ENCODE measurements at regions not wholly inside any gene's neighbourhood (a gene's known extent, or its start where the extent isn't known, plus 50 kb on each side); places are given as distances from the start of the nearest gene placed in this dataset.
A peak's percentile ranks its signal among the peaks of the same experiment; 100 is the strongest.

DNA sequence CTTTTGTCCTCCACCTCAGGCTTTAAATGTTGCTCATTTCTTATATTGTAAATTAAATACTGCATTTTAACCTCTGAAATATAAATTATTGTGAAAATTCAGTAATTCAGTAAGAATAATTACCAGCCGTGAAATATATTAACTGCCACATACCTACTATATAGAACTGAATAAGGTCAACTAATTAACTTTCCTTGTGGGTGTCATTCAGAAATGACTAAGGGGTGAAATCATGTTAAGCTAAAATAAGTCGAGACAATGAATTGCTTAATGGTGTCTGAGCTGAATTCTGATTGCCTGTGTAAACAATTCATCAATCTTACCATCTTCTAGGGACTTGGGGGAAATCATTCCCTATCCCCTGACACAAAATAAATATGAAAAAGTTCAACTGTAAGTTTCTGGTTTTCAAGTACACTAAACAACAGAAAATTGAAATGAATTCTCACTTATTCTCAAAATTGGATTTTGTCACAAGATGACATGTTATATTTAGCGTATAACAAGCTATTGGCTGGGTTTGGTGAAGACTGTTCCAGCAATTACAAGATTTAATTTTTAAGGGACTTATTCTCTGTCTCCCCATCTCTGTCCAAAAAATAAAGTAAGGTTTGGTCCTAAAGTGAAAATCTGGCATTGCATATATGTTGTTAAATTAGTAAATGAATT, 255.1 kb downstream of the METTL4 start:
- no peak for DNase-seq (ENCODE audit: low spot score)

DNA sequence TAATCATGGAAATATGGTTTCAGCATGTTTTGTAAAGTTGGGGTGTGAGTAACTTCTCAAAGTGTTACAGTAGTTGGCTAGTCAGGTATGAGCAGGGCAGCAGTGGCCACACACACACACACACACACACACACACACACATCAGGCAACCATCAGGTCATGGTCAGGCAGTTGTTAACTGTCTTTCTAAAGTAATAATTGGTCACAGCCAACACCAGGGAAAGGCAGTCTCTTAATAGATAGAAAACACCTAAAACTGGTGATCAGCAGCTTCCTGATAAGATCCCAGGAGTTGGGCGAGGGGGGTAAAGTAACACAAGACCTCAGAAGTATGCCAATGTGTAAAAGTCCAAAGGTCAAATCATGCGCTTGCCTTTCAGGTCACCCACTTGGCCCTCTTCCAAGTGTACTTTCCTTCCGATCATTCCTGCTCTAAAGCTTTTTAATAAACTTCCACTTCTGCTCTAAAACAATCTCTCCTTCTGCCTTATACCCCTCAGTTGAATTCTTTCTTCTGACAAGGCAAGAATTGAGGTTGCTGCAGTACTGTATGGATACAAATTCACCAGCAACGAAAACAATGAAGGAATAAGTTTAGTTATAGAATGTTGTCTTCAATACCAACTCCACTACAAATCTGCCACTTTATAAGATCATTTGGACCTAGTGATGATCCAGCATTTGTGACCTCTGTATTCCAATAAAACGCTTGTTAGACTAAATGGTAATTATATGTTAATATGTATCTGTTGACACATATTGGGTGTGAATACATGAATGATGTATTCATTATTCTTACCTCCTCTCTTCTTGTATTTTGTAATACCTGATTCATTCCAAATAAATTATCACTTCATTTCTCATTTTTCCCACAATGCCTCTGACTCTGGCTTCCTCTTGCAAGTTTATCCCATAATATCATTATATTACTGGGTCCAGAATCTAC, 254.3 kb downstream of the METTL4 start:
- DNase-seq (ENCODE audit: low spot score), result peak; percentile 24

DNA sequence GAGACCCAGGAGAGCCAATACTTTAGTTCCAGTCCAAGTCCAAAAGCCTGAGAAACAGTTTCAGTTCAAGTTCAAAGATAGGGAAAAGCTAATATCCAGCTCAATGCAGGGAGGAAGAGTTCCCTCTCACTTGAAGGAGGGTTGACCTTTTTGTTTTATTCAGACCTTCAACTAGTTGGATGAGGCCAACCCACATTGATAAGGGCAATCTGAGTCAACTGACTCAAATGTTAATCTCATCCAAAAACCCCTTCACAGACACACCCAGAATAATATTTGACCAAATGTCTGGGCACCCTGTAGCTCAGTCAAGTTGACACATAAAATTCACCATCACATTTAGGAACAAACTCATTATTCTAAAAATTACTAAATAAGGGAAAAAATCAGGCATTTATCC, 246.8 kb downstream of the METTL4 start:
- no peak for DNase-seq (ENCODE audit: low spot score)

- no peak for DNase-seq (ENCODE audit: low spot score)
Measured at GRCh38 chr18:2325308-2325849, 245.9 kb downstream of the METTL4 start.

DNA sequence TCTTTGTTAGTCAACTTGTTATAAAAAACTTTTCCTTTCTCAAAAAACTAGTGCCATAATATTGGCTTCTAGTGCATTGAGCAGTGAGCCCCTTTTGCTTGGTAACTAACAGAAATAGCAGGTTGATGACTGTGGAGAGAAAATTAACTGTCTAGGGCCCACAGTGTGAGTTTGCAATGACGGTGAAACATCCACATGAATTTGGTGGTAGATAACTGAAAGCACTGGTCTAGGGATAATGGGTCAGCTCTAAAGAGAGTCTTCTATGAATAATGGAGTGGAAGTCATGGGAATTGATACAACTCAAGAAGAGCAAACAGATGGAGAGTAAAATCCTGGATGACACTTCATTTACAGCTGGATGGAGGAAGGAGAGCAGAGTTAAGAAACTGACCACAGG, 245.4 kb downstream of the METTL4 start:
- no peak for DNase-seq (ENCODE audit: low spot score)

- DNase-seq (ENCODE audit: low spot score), result no peak
Measured at GRCh38 chr18:2326999-2327398, 244.3 kb downstream of the METTL4 start.

GRCh38 chr18:2330764-2331163, 240.5 kb downstream of the METTL4 start:
- no peak for DNase-seq (ENCODE audit: low spot score)

DNA sequence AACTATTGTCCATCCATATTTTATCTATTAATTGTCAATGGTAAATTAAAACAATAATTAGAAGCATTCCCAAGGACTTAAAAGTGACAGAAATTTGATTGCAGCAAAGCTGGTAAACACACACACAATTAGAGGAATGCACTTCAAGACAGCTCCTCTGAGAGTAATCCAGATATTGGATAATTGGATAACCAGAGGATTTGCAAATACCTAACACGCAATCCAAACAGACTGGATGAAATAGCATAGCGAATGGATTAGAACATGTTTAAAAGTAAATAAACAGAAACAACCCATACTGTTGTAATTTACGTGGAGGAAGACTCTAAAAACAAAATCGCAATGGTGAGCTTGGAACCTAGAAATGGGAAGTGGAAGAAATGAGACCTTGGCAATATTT, 239.8 kb downstream of the METTL4 start:
- DNase-seq (ENCODE audit: low spot score), result no peak

DNA sequence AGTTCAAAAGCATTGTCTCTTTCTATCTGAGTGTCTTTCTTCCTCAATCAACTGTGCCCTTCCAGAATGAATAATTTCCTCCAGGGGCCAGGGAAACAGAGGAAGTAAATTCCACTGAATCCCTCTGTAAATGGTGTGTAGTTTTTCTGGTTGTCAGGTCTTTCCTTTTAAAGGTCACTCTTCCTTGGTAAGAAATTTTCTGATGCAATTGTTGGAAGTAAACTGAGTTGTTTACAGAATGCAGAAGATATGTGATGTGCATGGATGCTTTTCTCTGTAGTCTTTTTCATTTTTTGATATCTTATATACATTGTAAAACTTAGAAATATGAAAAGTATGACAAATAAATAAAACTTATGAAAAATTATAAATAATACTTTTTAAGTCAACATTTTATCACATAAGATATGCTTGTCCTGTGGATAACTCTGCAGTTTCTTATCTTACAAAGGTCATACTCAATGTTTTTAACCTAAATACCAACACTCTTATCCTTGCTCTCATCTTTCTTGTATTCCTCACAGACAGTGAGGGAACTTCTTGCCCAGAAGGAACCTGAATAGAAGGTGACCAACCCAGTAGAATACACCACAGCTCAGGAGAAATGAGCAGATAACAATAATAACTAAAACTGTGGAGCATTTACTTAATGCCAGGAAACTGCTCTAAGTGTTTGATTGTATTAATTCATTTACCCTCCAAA, 234.5 kb downstream of the METTL4 start:
- no peak for DNase-seq (ENCODE audit: low spot score)

DNA sequence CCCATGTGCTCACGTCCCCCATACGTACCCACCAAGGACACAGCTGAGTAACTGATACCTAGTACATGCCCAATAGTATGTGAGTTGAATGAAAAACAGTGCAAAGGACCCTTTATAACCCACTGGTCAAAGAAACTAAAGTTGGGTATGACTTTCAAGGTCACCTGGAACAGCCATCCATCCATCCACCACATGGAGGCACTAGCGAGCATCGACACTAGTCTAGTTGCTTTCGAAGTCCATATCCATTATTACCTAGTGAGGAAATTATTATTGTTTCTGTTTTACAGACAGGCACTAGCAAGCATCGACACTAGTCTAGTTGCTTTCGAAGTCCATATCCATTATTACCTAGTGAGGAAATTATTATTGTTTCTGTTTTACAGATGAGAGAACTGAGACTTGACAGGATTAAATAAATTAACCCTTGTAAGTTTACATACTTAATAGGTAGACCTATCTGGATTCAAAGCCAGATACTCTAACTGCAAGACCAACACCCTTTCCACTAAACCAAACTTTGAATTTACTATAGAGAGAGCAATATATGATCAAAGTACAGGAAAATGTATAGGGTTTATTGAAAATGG, 233.7 kb downstream of the METTL4 start:
- DNase-seq (ENCODE audit: low spot score), result no peak

GRCh38 chr18:2338601-2339000, 232.7 kb downstream of the METTL4 start:
- DNase-seq (ENCODE audit: low spot score), result no peak

- DNase-seq (ENCODE audit: low spot score), result no peak
Measured at GRCh38 chr18:2340335-2340734, 231.0 kb downstream of the METTL4 start.

GRCh38 chr18:2348003-2348402, 223.3 kb downstream of the METTL4 start:
- DNase-seq (ENCODE audit: low spot score), result no peak

DNA sequence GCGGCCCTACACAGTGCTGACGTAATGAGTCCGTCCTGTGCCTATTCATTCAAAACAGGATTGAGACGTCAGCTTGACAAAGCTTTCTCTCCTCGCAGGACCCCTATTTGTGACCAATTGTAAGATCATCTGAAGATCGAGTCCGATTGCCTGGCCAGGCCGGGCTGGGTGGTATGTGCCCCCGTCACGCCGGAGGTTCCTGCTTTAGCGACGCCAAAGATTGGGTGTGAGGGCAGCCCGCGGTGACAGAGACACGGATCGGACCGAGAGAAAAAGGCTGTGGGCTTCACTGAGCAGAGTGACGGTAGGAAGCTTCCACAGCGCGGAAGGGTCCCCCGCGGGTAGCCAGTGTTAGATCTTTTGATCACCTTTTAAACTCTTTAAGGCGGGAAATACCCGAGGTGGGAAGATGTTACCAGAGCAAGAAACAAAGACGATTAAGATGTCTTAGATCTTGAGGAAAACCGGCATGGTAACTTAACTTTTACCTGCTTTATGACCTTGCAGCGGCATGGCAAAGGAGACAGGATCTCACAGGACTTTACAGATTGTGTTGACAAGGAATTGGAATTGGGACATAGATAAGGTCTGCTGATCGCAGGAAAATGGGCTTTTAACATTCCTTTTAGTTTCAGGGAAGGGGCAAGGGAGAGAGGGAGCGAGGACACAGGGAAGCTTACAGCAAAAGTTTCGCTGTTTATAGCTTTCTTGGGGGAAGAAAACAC, 220.0 kb downstream of the METTL4 start:
- no peak for DNase-seq (ENCODE audit: low spot score)

GRCh38 chr18:2354292-2354691, 217.0 kb downstream of the METTL4 start:
- DNase-seq (ENCODE audit: low spot score), result no peak

DNA sequence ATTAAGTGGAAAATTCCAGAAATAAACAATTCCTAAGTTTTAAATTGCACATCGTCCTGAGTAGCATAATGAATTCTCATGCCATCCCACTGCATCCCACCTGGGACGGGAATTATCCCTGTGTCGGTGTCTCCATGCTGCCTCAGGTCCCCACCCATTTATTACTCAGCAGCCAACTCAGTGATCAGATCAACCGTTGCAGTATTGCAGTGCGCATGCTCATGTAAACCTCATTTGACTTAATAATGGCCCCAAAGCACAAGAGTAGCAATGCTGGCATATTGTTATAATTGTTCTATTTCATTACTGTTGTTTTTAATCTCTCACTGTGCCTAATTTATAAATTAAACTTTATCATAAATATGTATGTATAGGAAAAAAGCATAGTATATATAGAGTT, 214.4 kb downstream of the METTL4 start:
- DNase-seq (ENCODE audit: low spot score), result no peak

GRCh38 chr18:2360861-2361260, 210.4 kb downstream of the METTL4 start:
- DNase-seq (ENCODE audit: low spot score), result no peak

GRCh38 chr18:2368102-2368501, 203.2 kb downstream of the METTL4 start:
- no peak for DNase-seq (ENCODE audit: low spot score)

GRCh38 chr18:2376707-2377106, 194.6 kb downstream of the METTL4 start:
- no peak for DNase-seq (ENCODE audit: low spot score)

DNA sequence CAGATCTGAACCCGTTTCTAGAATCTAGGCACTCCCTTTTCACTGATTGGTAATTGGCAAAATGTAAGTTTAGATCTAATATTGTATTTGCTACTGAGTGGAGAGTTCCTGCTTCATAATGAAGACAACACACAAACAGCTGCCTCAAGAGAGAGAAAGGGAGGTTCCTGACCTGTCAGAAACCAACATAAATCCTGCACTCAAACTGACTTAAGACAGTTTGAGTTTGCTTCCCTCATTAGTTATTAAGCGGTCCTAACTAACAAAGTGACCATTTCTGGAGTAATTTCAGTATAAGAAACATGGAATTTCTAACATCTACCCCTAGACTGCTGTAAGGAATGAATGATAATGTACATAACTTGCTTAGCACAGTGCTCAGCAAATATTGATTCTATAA, 191.2 kb downstream of the METTL4 start:
- DNase-seq (ENCODE audit: low spot score), result no peak

DNA sequence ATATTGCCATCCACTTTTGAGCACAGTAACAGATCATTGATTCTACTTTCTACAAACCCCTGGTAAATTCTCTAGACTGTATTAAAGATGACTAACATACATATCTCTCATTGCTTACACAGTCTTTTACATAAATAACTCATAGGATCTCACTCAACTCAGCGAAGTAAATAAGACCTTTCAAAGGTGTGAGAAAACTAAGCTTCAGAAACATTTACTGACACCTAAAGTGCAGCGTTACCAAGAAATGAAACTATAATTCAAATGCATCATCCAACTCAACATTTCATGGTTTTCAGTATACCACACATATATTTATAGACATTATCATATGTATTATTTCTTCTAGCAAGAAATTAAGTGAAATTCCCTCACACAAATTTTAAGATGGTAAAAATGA, 189.8 kb downstream of the METTL4 start:
- no peak for DNase-seq (ENCODE audit: low spot score)

GRCh38 chr18:2387588-2387987, 183.7 kb downstream of the METTL4 start:
- DNase-seq (ENCODE audit: low spot score), result no peak
